GM21528 (cell line): ENCODE measurements at regions not wholly inside any gene's neighbourhood (a gene's known extent, or its start where the extent isn't known, plus 50 kb on each side); places are given as distances from the start of the nearest gene placed in this dataset.
A peak's percentile ranks its signal among the peaks of the same experiment; 100 is the strongest.
"Not testable (repeated sequence)": the region's sequence is repeated elsewhere in the genome, so short reads cannot be mapped to it uniquely, and the experiment has no call there.

ENCODE experiments used
- ATAC-seq: cut with Tn5 transposase; IDR thresholded peaks from one replicate; pipeline ENCODE4 v1.9.1; 2021; ENCODE audit warnings: mild to moderate bottlenecking, moderate library complexity; ENCODE audit not compliant: unreplicated experiment, low FRiP score

DNA sequence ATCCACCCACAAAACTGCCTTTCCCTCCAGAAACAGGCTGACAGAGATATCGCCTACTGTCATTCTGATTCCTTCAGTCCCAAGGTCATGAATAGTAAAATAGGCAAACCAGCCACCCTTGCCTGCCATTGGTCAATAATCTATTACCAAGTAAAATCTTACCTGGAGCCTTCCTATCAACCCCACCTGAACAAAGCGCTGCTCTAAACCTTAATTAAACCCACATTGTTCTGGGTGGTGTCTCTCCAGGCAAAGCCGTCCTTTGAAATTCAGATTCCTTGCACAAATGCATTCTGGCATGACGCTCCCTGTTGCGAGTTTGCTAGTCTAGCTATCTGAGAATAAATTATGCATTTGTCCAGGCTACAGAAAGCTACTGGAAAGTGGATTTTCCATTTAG lies 291.6 kb upstream of the ECI2 start:
- ATAC-seq: no peak

DNA sequence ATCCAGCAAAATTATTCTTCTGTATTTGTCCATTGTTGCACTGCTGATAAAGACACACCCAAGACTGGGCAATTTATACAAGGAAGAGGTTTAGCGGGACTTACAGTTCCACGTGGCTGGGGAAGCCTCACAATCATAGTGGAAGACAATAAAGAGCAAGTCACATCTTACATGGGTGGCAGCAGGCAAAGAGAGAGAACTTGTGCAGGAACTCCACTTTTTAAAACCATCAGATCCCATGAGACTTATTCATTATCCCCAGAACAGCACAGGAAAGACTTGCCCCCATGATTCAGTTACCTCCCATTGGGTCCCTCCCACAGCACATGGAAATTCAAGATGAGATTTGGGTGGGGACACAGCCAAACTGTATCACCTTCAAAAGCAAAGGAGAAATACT lies 286.5 kb upstream of the ECI2 start:
- ATAC-seq: no peak

DNA sequence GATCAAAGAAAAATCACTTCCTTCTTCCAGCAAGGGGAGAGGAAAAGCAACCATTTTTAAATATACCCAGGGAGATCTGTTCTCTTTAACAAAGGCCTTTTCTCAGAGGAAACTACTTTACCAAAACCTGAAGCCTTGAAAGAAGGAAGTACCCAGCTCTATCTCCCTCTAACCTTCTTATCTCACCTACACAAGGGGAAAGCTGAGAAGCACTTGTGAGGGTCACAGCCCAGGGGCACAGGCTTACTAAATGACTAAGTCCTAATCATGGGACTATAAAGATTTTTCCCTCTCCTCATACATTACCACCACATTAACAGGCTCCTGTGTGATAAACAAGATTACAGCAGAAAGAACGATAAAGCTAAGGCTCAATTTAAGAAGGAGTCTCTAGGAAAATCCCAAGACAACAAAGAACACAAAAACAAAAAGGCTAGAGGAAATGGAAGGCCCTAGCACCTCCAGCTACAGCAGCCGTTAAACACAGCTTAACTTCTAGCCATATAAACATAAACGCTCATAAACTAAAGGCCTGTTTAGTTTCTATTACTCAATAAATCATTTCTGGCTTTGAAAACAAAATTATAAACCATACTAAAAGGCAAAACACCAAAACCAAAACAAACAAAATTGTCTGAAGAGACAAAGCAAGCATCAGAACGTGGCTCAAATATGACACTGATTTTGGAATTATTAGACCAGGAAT lies 284.9 kb upstream of the ECI2 start:
- no peak for ATAC-seq

DNA sequence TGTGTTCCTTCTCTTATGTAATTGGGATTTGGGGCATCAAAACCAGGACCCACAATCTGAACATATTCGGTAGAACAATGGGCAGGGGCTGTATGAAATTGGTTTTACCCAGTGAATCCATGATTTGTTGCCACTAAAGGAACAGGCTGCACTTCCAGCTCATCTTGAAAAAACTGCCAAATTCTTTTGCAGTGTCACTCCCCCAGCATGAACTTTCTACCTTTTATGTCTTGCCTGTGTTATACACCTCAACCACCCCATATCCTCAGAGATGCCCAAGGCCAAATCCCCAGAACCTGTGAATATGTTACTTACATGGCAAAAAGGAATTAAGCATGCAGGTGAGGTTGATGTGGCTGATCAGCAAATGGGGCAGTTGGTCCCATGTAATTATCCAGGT lies 280.2 kb upstream of the ECI2 start:
- no peak for ATAC-seq

DNA sequence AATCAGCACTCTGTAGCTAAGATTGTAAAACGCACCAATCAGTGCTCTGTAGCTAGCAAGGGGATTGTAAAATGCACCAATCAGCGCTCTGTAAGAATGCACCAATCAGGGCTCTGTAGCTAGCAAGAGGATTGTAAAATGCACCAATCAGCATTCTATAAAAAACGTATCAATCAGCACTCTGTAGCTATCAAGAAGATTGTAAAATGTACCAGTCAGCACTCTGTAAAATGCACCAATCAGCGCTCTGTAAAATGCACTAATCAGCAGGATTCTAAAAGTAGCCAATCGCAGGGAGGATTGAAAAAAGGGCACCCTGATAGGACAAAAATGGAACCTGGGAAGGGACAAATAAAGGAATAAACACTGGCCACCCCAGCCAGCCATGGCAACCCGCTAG lies 278.7 kb upstream of the ECI2 start:
- ATAC-seq: not testable (repeated sequence)

DNA sequence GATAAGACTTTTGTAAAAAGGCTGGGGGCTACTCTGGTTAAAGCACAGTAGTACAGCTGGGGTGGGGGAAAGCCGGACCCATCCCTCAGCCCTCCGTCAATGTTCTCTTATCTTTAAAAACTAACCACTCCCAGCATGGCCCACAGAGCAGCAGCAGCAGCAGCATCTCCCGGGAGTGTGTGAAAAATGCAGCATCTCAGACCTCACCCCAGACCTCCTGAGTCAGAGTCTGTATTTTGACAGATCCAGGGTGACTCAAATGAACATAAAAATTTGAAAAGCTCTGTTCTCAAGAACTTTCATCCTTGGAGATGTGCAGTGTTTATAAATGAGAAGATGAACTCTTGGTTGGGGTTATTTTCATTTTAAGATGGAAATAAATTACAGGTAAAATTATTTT lies 277.7 kb upstream of the ECI2 start:
- no peak for ATAC-seq

DNA sequence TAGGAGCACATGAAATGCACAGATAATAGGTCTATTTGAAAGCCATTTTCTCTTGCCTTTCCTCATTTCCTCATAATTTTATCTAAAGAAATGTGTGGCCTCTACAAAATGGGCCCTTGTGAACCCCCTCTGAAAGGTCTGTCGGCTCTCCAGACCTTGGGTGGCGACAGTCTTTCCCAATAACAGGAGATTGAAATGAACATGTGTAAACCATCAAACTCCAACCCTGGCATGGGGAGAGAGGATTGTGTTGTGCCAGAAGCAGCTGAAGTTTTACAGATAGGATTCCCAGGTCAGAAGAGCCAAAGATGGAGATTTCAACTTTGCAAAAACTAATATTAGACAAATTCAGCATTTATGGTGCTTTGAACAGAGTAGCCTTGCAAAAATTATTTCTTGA lies 277.1 kb upstream of the ECI2 start:
- no peak for ATAC-seq

DNA sequence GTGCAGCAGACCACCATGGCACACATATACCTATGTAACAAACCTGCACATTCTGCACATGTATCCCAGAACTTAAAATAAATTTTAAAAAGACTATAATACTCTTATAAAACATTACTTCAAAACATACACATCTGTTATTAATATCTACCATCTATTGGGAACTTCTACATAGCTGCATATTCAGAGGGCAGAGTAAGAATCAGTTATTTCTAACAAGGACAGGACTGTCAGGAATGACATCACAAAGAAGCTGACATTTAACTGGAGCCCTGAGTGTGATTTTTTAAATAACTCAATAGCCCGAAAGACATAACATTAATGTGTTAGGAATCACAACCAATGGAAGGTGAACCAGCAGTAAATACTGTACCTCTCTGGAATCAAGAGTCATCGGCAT lies 276.7 kb upstream of the ECI2 start:
- ATAC-seq: no peak

DNA sequence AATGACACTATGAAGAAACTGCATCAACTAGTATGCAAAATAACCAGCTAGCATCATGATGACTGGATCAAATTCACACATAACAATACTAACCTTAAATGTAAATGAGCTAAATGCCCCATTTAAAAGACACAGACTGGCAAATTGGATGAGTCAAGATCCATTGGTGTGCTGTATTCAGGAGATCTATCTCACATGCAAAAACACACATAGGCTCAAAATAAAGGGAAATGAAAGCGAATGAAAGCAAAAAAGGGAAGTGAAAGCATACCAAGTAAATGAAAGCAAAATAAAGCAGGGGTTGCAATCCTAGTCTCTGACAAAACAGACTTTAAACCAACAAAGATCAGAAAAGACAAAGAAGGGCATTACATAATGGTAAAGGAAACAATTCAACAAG lies 272.3 kb upstream of the ECI2 start:
- ATAC-seq: peak; percentile 99

DNA sequence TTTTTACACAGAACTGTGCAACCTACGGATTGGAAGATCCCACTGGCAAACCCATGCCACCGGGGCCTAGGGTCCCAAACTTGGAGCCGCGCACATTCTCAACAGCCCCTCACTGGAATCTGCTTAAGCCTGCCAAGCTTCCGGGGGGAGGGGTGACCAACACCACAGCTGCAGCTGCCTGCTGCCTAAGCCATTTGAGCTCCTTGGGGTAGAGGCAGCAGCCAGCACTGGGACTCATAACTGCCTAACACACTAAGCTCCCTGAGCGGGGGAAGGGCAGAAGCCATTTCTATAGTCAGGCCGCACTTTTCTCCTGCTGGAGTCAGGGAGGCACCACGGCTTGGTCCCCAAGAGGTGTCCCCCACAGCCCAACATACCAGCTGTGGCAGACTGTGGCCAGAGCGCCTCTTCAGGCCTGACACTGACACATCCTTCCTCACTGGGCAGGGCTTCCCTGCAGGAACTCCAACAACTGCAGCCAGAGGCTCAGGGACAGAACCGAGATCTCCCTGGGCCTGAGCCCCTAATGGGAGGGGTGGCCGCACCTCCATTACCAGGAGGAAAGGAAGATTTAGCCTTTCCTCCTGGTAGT lies 270.3 kb upstream of the ECI2 start:
- no peak for ATAC-seq

DNA sequence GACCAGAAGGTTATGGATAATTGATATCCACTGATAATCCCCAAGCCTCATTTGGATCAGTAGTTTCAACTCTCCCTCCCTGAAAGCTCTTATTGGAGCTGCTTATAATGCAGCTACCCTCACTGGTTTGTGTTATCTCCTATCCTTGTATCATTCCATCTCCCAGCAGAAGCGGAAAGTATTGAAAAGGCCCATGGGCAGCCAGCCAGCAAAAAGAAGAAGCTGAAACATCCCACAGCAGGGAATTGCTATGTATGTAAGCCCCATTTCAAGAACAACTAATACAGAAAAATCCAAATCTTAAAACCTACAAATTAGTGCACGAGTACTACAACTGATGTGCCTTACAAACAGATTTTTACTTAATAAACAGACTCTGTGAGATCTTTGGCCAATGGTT lies 269.0 kb upstream of the ECI2 start:
- ATAC-seq: no peak

DNA sequence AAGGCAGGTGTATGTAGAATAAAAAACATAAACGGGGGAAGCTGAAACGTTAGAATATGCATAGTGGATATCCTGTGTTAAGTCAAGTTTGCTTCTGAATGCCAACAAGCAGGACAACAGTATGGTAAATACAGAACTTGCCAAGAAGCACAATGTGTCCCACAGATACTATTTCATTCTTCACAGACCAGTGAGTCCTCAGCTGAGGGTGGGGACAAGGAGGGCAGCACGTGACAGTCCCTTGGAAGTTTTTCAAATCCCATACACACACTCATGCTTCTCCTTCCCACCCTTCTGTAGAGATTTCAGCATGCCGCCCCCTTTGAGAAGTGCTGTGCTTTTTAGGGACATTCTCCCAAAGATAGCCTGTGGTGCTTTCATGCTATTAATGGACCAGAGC lies 268.5 kb upstream of the ECI2 start:
- ATAC-seq: no peak

DNA sequence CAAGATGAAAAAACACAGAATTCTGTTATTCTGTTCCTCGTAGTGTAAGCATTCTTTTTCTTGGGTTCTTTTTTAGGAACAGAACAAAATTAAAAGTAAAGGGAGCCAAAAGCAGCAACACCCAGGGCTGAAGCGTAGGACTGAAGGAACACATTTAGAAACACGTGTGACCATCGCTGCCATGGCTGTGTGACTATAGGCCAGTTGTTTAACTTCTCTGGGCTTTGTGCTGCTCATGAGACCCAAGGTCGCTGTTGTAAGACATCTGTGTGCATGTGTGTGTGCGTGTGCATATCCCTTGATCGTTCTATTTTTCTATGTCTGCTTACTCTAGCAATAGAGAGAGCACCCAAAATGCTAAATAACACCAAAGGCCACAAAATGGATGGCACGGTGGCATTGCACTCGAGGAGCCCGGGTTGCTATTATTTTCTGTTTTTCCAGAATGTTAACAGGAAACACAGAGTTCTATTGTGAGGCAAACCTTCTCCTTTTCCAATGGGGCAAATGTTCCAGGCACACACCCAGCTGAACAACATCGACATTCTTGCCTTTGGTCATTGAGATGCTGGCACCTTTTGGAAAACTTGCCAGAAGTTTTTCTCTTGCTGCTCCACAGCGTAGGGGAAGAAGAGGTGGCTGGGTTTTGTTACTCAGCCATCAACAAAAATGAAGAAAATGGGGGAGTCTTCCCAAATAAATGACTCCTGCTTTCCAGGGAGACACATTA lies 267.8 kb upstream of the ECI2 start:
- no peak for ATAC-seq

DNA sequence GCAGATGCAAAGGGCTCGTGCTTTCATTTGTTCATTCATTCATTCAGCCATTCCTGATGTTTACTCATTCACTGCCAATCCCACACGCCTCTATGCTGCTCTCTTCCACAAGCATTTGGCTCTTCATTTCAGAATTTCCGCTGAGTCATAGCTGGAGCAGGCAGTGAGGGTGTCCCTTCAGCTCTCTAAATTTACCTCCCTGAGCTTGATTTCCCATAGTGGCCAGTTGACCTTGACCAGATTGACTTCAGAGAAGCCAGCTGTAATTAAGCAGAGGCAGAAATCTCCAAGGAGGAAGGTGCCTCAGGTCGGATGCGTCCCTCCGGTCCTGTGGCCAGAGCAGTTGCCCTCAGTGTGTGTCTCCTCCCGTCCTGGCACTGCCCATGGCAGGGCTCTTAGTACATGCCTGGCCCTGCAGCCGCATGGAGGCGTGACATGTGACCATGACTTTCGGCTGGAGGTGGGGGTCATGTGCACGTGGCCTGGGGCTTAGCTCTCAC lies 267.2 kb upstream of the ECI2 start:
- ATAC-seq: no peak

DNA sequence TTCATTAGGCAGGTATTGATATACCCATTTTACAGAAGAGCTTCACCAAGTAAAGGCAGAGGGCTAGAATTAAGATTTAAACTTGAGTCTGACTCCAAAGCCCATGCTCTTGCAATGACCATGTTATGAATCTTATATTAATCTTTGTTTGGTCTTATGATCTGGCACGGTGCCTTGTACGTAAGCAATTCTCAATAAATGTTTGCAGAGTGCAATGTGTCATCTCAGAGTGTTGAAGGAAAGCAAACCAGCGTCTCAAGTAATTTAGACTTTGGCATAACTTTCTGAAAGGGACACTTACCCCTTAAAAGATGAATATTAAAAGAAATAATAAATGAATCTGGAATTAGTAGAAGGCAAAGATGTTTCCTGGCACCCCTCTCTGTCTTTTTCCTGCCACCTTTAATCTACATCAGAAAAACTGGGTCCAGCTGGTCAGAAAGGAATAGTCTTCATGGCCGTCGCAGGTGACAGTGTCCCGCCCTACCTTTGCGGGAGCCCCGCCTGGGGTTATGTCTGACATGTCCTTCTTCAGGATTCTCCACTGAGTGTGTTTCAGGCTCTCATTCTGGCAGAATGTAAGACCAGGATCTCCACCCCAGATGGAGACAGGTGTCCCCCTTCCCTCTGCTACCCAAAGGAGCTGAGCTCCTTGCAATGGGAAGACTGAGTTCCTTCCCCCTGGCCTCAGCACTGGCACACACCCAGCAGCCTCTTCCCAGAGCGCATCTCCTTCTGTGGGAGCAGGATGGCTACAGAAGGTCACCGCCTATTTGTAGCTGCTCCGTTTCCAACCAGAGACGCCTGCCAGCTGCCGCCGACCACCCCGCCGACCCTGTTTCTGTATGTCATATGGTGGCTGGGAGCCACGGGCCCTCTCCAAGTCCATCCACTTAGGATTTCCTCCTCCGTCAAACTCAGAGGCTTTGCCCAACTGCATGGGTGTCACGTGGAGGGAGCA lies 266.3 kb upstream of the ECI2 start:
- ATAC-seq: no peak

DNA sequence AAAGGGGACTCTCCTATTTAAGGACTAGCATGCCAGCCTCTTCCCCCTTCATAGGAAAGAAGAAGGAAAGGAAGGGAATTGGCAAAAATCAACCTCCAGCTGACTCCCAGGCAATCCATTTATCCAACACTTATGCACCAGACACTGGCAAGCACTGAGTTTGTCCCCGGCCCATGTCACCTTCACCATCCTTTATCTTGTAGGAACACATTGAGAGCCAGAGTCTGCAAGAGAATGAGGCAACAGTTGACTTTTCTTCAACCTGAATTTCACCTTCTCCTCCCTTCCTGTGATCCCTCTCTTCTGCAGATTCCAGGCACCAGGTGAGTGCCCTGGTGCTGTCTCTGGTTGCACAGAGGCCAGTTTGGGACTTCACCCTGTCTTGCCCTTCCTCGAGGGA lies 264.3 kb upstream of the ECI2 start:
- ATAC-seq: no peak

DNA sequence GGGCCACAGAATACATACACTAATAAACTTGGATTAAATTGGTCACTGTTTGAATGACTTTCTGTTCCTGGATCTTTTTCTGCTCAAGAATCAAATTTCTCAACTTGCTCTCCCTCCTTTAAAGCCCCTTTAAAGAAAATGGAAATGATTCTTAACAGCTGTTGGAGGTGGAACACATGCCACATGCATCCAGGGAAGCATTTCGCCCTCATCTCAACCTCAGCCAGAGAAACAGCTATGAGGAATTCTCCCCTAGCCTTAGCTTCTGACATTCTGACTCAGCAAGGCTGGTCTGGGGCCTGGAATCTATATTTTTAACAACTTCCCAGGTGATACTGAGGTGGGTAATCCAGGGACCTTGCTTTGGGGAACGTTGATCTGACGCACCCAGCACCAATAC lies 263.4 kb upstream of the ECI2 start:
- no peak for ATAC-seq

DNA sequence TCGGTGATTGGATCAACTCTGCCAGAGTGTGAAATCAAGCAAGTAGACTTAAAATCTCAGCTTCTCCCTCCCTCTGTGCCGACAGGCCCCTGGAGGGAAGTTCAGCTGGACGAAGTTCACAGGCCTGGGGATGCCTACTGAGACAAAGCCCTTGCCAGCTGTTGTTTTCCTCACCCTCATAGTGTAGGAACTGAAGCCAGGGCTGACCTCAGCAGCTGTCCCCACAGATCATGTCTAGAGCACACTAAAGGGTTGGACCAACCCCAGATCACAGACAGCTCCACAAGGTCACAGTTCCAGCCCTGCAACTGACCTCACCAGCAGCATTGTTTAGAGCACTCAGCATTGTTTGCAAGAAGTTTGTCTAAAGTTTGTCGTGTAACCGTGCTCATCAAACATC lies 261.9 kb upstream of the ECI2 start:
- no peak for ATAC-seq

DNA sequence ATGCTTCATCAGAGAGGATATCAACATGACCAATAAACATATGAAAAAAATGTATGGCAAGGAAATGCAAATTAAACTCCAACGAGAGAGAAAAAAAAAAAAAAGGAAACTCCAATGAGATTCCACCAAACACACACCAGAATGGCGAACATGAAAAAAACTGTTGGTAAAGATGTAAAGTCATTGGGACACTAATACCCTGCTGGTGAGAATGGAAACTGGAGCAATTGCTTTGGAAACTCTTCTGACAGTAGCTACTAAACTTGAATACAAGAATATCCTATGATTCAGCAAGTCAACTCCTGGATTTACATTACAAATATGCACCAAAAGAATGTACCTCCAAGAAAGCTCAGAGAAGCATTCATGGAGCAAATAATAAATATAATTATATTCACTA lies 260.7 kb upstream of the ECI2 start:
- no peak for ATAC-seq

DNA sequence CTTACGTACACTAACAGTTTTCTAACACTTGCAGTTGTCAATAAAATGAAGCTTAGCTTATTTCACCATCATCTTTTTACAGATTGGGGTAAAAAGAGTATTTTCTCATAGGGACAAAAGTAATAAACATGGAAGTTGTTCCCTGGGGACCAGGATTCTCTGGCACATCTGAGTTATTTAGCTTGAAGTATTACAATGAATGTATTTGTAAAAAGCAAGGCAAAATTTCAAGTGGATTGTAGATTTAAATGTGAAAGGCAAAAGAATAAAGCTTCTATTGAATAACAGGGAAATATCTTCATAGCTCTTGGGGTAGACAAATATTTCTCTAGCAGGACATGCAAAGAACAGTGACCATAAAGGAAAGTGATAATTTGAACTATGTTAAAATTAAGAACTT lies 260.0 kb upstream of the ECI2 start:
- ATAC-seq: no peak

DNA sequence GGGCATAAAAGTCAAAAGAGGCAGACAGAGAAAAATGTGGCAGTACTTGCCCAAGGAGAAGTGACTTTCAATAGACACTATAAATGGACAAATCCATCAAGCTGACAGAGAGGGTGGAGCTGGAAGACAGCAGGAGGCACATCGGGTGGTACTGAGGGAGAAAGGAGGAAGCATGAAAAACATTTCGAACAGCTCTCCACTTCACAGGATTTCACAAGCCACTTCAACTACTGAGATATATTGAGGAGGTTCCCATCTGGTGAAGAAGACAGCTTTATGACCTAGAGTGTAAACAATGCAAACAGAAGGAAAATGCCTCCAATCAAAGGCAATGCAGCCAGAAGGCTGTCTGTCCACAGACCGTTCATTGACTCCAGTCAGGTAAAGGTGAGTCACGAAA lies 259.4 kb upstream of the ECI2 start:
- no peak for ATAC-seq
